ENCODE measurements at regions not wholly inside any gene's neighbourhood (a gene's known extent, or its start where the extent isn't known, plus 50 kb on each side); places are given as distances from the start of the nearest gene placed in this dataset.

DNA sequence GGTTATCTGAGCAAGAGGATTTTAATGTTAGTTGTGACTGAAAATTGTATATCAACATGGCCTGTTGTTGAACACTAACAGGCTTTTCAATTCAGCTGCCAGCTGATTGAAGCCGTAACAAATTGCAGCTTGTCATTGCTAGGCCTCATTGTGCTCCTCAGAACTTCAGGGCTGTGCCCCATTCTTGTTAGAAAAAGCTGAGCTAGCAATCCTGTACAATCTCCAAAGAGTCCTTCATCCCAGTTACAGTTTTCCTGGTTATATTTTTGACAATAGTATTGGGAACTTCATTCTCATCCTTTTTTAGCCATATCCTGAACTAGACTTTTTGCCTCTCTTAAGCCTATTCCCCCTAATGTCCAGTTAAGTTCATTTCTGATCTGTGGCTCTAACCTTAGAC is 564.1 kb upstream of the ATXN7L3B start:
- TF ChIP-seq, protein P1, sequence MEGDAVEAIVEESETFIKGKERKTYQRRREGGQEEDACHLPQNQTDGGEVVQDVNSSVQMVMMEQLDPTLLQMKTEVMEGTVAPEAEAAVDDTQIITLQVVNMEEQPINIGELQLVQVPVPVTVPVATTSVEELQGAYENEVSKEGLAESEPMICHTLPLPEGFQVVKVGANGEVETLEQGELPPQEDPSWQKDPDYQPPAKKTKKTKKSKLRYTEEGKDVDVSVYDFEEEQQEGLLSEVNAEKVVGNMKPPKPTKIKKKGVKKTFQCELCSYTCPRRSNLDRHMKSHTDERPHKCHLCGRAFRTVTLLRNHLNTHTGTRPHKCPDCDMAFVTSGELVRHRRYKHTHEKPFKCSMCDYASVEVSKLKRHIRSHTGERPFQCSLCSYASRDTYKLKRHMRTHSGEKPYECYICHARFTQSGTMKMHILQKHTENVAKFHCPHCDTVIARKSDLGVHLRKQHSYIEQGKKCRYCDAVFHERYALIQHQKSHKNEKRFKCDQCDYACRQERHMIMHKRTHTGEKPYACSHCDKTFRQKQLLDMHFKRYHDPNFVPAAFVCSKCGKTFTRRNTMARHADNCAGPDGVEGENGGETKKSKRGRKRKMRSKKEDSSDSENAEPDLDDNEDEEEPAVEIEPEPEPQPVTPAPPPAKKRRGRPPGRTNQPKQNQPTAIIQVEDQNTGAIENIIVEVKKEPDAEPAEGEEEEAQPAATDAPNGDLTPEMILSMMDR (conservative IDR thresholded peaks at IDR 0.05 in 1 of 2, IDR thresholded peaks at IDR 0.05 in 1 of 2; ENCODE audit: extremely low read depth in 1 of 2, insufficient read depth in 1 of 2, low read depth in 1 of 2, low read length in 2 of 2), result no peak
- no peak for TF ChIP-seq EZH2 (IDR thresholded peaks at IDR 0.05; ENCODE audit: borderline replicate concordance, low read length)
